Limb (tissue), 2 donors: ENCODE measurements at regions not wholly inside any gene's neighbourhood (a gene's known extent, or its start where the extent isn't known, plus 50 kb on each side); places are given as distances from the start of the nearest gene placed in this dataset.

Experiments
- DNase-seq, 2 donors: peaks; one replicate each; pipeline ENCODE4 v3.0.0-alpha.2; 2016; ENCODE audit errors: extremely low spot score in 2 of 2

- DNase-seq, result no peak
Measured at GRCh38 chr6:56864171-56864616, 90.7 kb upstream of the BEND6 start.

GRCh38 chr6:56863366-56863765, 91.5 kb upstream of the BEND6 start:
- no peak for DNase-seq

DNA sequence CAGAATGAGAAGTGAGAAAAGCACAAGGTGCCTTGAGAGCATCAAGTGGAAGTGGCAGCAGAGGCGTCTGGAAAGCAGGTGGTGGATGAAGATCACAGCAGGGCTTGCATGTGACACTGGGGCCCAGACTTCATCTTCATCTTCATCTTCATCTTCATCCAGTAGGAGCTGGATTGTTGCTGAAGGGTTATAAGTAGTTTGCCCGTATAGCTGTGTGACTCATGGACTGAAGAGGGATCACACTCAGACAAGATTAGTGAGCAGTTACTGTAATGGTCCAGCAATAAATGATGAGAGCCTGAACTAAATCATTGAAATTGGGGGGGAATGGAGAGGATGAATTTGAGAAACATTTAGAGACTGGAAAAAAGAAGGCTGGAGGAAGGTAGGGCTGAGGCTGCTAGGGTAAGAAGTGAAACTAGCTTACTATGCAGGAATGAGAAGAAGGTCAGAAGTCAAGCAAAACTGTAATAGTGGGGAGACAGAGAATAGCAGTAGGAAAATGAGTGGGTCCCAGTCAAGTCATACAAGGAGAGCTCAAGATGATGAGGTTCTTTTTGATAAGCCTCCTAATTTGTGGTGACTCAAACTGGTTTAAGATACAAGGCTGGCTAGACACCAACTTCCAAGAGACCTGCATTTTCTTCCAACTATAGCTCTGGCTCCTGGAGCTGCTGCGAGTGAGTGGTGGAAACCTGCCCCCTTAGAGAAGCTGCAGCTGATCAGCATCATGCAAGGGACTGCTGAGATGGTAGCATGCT, 92.3 kb upstream of the BEND6 start:
- DNase-seq, result no peak

- no peak for DNase-seq
Measured at GRCh38 chr6:56860475-56860874, 94.4 kb upstream of the BEND6 start.

DNA sequence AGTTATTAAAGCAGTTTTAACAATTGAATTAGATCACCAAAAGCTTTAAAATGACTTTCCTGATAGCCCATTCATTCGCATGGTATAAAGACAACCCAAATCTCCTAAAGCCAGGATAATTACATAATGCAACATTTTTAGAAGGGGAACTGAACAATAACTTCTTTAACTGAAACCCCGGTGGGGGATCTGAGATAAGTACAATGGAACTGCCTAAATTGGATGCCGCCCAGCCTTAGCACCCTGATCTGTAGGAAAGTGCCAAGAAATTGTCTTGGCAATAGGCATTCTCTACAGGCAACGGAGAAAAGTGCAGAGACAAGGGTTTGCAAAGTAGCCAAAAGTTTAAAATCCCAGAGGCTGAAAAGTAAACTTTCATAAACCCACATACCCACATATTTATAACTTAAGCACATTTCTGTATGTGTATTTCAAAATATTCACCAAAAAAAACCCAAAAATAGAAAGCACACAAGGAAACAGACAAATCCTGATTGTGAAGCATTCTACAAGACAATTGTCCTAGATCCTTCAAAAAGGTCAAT, 98.8 kb upstream of the BEND6 start:
- no peak for DNase-seq

GRCh38 chr6:56854086-56854485, 100.8 kb upstream of the BEND6 start:
- DNase-seq, result no peak

- DNase-seq, result no peak
Measured at GRCh38 chr6:56853541-56853940, 101.4 kb upstream of the BEND6 start.

DNA sequence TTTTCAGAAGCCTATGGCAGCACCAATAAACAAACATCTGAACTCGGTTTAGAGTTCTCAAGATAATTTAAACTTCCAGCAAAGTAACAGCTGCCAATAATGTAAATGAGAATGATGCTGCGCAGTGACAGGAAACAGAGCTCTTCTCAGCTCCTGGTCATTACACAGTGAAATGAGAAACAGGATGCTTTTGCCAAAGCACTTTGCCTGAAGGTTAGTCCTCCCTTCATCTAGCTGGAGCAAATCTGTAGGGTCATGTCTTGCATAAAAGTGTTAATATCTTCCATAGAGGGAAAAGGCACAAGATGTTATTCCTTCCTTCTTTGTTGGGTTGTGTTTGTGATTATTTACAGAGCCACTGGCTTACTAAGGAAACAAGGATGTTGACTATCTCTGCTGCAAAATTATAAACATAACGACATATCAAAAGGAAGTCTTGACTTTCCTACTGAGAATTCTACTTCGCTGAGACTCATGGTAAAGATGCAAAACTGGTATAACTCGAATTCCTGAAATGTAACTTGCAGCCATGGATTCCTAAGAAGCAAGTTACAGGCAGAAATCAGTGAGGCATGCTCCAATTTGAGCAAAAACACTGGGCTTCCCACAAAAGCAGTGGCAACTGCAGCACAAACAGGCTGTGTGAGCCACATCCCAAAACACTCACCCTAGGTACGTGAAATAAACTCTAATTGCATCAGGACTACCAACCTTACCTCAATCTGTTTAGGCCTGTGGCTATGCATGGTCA, 102.5 kb upstream of the BEND6 start:
- DNase-seq, result no peak

DNA sequence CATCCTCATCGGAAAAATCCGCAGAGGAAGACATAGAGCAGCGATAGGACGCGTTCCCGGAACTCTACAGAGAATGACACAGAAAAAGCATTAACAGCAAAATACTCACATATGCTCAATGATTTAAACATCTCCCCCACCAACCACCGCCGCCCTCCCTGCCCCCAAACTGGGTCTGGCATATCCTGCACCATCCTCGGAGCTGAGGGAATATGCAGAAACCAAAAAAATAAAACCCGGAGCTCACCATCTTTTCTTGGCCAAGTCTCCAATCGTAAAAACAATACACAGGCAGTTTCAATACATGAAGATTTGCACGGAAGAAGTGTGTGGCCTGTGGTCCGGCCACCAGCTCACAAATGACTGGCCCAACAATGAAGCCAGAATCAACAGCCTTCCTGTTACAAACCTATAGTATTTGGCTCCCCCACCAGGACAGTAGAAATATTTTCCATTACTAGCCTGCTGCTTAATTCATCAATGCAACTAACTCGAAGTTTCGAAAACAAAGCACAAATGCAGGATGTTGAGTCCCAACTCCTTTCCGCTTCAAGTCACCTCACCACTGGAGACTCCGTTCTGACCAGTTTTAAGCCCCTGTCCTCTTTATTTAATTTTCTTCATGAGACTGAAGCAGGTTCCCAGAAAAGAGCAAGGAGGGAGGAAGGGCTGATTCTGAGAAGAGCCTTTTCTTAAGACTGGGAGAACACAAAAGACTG, 103.2 kb upstream of the BEND6 start:
- peak; percentile 62 to 88 for DNase-seq

DNA sequence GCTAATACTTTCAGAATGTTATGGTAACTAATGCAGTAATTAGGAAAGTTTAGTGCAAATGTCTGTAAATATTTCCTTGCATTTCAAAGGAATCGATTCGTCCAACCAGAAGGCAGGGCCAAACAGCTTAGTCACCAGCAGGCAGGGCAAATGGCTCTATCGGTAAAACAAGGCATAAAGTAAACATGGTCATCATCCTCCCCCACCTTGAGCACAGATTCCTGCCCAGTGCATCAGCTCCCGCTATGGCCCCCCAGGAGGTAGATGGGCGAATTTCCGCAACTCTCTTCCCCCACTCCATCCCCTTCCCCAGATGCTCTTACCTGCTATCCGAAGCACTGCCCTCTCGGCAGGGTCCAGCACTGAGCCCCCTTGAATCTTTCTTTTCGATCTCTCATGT, 103.8 kb upstream of the BEND6 start:
- peak in 1 of 2 donors; percentile 41 for DNase-seq

DNA sequence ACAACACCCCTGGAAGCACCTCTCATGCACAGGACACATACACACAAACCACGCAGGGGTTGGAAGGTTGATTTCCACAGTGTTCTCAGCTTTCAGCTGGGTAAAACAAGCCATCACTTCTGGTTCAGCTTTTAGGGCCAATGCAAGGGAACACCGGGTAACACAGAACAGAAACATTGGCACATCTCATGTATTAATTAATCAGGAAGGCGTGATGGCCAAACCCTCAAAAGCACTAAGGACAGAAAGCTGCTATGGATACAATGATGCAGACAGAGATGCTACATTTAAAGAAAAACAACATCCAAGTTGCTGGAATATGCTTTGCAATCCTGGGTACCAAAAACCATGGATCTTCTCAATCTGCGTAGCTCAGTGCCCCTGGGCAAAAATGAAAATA, 104.3 kb upstream of the BEND6 start:
- no peak for DNase-seq

DNA sequence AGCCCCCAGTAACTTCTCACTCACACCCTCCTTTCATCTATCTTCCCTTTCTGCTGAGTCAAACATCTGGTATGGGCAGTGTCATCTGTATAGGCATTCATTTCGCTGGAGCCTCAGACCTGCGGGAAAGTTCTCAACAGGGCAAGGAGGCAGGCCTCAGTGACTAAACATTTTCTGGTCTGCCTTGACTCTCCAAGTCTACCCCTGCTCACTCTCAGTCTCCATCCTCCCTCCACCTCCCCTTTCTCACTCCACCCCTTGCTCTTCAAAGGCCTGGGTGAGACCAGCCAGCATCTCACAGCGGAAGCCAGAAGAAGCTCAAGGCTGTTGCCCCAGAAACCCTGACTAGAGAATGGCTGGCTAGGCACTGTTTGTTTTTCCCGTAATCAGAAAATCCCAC, 105.0 kb upstream of the BEND6 start:
- no peak for DNase-seq

- no peak for DNase-seq
Measured at GRCh38 chr6:56848105-56848504, 106.8 kb upstream of the BEND6 start.

GRCh38 chr6:56845032-56845431, 109.9 kb upstream of the BEND6 start:
- DNase-seq, result no peak

DNA sequence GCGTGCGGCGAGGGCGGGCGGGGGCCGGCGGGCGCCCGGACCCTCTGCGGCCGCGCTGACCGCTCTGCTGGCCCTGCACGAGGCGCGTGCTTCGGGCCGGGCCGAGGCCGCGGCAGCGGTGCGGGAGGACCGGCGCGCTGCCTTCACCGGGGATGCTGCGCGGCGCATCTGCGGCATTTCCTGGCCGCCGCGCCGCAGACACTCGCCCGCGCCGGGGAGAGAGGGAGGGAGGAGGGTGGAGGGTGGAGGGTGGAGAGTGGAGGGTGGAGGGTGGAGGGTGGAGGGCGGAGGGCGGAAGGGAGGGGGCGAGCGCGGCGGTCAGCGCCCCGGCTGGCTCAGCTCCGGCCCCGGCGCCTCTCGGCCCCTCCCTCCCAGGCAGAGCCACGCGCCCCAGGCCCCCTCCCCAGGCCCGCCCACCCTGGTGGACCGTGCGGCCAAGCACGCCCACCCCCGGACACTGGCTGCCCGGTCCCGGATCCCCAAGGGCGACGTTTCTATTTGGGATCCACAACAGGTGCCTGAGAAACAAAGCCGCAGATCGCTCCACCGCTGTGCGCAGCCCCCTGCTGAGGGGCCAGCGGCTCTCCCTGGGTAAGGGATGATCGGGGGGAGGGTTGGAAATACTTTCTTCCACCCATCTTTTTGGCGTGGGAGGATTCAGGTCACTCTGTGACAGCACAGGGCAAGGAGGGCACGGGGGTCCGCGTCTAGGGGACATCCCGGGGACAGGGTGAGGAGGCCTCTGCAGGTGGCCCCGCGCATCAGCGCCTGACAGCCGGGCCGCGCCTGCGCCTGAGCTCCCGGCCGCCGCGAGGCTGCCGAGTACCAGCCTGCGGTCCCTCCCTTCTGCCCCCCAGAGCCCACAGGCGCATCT, 111.2 kb upstream of the BEND6 start:
- peak; percentile 84 to 87 for DNase-seq

DNA sequence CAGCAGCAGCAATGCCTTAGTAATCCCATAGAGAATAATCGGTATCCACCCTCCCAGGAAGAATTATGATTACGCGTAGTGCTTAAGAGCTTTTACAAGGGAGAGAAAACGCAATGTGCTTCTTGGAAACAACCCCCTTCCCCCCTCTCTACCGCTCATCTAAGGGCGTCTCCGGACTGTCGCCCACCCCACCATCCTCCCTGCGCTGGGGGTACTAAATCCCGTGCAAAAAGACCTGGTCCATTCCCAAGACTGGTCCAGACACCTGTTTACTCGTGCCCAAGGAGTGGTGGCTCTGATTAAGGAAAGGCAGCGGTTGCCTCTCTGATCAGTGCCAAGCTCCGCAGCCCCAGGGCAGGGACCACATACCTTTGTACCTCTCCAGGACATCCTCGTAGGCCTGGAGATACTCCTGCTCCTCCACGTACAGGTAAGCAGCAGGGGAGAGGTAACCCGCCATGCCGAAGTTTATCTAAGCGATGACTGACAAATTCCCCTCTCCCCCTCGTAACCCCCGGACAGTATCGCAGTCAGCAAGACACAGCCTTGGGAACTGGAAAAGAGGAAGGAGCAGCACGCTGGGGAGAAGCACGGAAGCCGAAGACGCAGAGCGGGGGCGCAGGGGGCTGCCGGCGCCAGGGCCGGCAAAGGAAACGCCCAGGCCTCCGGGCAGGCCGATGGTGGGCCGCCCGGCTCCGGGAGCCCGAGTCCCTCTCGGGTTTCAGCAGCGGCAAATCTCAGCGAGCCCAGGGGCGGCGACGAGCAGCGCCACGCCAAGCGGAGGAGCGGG, 112.0 kb upstream of the BEND6 start:
- DNase-seq, result peak; percentile 28 to 79

DNA sequence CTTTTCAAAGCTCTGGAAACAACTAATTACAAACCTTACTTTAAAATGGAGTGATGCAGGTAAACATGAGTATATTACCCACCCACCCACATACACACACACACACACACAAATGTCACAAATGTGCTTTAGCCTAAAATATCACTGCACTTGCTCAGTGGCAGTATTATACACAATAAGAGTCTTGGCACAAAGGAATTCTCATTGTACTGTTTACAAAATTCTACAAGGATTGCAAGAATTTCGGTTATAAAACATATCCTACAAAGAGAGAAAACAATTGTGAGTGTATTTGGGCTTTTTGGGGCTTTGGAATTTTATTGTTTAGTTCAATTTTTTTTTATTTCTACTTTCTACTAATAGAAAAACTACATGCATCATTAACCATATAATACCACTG, 113.2 kb upstream of the BEND6 start:
- DNase-seq, result no peak

DNA sequence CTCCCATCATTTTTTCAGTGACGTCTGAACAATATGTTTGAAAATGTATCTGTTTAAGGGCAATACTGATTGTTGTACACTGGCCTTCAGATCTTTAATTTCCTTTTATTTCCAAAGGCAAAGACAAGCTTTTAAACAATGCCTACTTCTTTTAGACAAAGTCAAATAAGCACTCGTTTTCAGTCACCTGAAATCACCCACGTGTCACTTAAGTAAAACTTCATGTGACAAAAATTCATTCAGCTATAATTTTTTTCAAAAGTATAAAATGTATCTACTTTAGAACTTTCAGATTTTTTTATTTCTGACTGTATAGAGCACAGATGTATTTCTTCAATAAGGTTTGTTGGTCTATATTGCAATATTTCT, 113.5 kb upstream of the BEND6 start:
- no peak for DNase-seq

GRCh38 chr6:56840467-56841380, 114.2 kb upstream of the BEND6 start:
- DNase-seq, result peak in 1 of 2 donors; percentile 81
